Nephron progenitor cell (in vitro differentiated cells): ENCODE measurements at regions not wholly inside any gene's neighbourhood (a gene's known extent, or its start where the extent isn't known, plus 50 kb on each side); places are given as distances from the start of the nearest gene placed in this dataset.
A peak's percentile ranks its signal among the peaks of the same experiment; 100 is the strongest.
"Not testable (repeated sequence)": the region's sequence is repeated elsewhere in the genome, so short reads cannot be mapped to it uniquely, and the experiment has no call there.

ENCODE experiments used
- DNase-seq: peaks from one replicate; pipeline ENCODE4 v3.0.0; 2021
- H3K27ac Mint-ChIP-seq: 2 replicates; pipeline ENCODE4 v1.8.0; 2021; ENCODE audit warnings: mild to moderate bottlenecking, moderate library complexity, mixed read lengths
- H3K27me3 Mint-ChIP-seq: 2 replicates; pipeline ENCODE4 v1.8.0; 2021; ENCODE audit warnings: mild to moderate bottlenecking, low read depth, mixed read lengths; ENCODE audit not compliant: poor library complexity
- H3K36me3 Mint-ChIP-seq: 2 replicates; pipeline ENCODE4 v1.8.0; 2021; ENCODE audit warnings: low read depth, mixed read lengths
- H3K4me1 Mint-ChIP-seq: 2 replicates; pipeline ENCODE4 v1.8.0; 2021; ENCODE audit warnings: mixed read lengths
- H3K4me3 Mint-ChIP-seq: 2 replicates; pipeline ENCODE4 v1.8.0; 2021; ENCODE audit warnings: mild to moderate bottlenecking, moderate library complexity, mixed read lengths
- H3K9me3 Mint-ChIP-seq: 2 replicates; pipeline ENCODE4 v1.8.0; 2021; ENCODE audit warnings: mild to moderate bottlenecking, moderate library complexity, mixed read lengths
- CTCF ChIP-seq: fragments of 200-600 bp; sonication (generic); IDR thresholded peaks from 2 replicates; pipeline ENCODE4 v1.5.0; 2021; ENCODE audit warnings: antibody characterized with exemption

- Mint-ChIP-seq H3K9me3 (no peaks in the 10 kb centered on the region), H3K4me1 (no peaks in the 10 kb centered on the region), H3K36me3 (no peaks in the 10 kb centered on the region), H3K27ac (no peak overlapping the region), H3K4me3 (no peak overlapping the region), H3K27me3 (no peaks in the 10 kb centered on the region)
- DNase-seq: no peak
- no peak for TF ChIP-seq CTCF
Measured at GRCh38 chr3:84308379-84308778, 650.4 kb upstream of the CADM2 start.

GRCh38 chr3:84318273-84318809 lies 640.4 kb upstream of the CADM2 start:
- no peaks in the 10 kb centered on the region for H3K9me3 Mint-ChIP-seq
- no peaks in the 10 kb centered on the region for H3K27me3 Mint-ChIP-seq
- DNase-seq: no peak
- no peaks in the 10 kb centered on the region for H3K4me1 Mint-ChIP-seq
- H3K36me3 Mint-ChIP-seq: no peaks in the 10 kb centered on the region
- no peak overlapping the region for H3K27ac Mint-ChIP-seq
- TF ChIP-seq CTCF: no peak
- no peak overlapping the region for H3K4me3 Mint-ChIP-seq

- H3K4me3 Mint-ChIP-seq, H3K27me3 Mint-ChIP-seq, H3K27ac Mint-ChIP-seq, H3K4me1 Mint-ChIP-seq, H3K36me3 Mint-ChIP-seq: not testable (repeated sequence)
- H3K9me3 Mint-ChIP-seq: peaks cover 28% of the 10 kb centered on the region
- DNase-seq: peak; percentile 13
Measured at GRCh38 chr3:84365563-84366278, 593.1 kb upstream of the CADM2 start.
